ENCODE measurements at regions not wholly inside any gene's neighbourhood (a gene's known extent, or its start where the extent isn't known, plus 50 kb on each side); places are given as distances from the start of the nearest gene placed in this dataset.

GRCh38 chr2:199659207-199659606, 191.8 kb downstream of the FTCDNL1 start:
- peak overlapping the region in 3 of 4 donors; percentile 10 to 59 (median 32) for H3K4me3 ChIP-seq

GRCh38 chr2:199646439-199646838, 188.7 kb upstream of the SATB2 start:
- TF ChIP-seq POLR2A (IDR thresholded peaks at IDR 0.05) (no peak), CTCF (IDR thresholded peaks at IDR 0.05) (no peak)
- H3K4me3 ChIP-seq, result no peak overlapping the region
- H3K9me3 ChIP-seq, result no peaks in the 10 kb centered on the region
- H3K27me3 ChIP-seq, result no peaks in the 10 kb centered on the region
- no peaks in the 10 kb centered on the region for H3K4me1 ChIP-seq
- no peak overlapping the region for H3K27ac ChIP-seq
- H3K36me3 ChIP-seq, result no peaks in the 10 kb centered on the region
- no peak for DNase-seq
- 35 to 42% methylated on average over 2 of the region's 2 CpGs for WGBS, 2 donors
- intact Hi-C loops (cut with DNase I), result no loop called here

More at GRCh38 chr2:199659207-199659606, 191.8 kb downstream of the FTCDNL1 start:
- H3K27ac ChIP-seq, result no peak overlapping the region
- TF ChIP-seq POLR2A (IDR thresholded peaks at IDR 0.05), result no peak
- TF ChIP-seq CTCF (IDR thresholded peaks at IDR 0.05), result no peak
- intact Hi-C loops (cut with DNase I), result no loop called here
- H3K36me3 ChIP-seq, result no peaks in the 10 kb centered on the region
- no peak for DNase-seq
- 18% methylated on average over 17 of the region's 39 CpGs; no CpG with 5 or more reads in 1 of the 2 donors for WGBS, 2 donors
- no peaks in the 10 kb centered on the region for H3K4me1 ChIP-seq
- no peaks in the 10 kb centered on the region for H3K9me3 ChIP-seq
- peaks cover 0 to 10% (median 0%) of the 10 kb centered on the region in 4 donors for H3K27me3 ChIP-seq

GRCh38 chr2:199631129-199631528, 173.4 kb upstream of the SATB2 start:
- WGBS, 2 donors, result 54 to 57% methylated on average over 4 of the region's 4 CpGs
- no peak for TF ChIP-seq CTCF (IDR thresholded peaks at IDR 0.05)
- no peak for TF ChIP-seq POLR2A (IDR thresholded peaks at IDR 0.05)
- Histone ChIP-seq H3K27me3 (no peaks in the 10 kb centered on the region), H3K9me3 (no peaks in the 10 kb centered on the region), H3K4me1 (no peaks in the 10 kb centered on the region), H3K27ac (no peak overlapping the region), H3K4me3 (no peak overlapping the region), H3K36me3 (no peaks in the 10 kb centered on the region)
- intact Hi-C loops (cut with DNase I), result no loop called here
- DNase-seq, result no peak

- TF ChIP-seq POLR2A (IDR thresholded peaks at IDR 0.05), result no peak
- no peak for TF ChIP-seq CTCF (IDR thresholded peaks at IDR 0.05)
- no peaks in the 10 kb centered on the region for H3K9me3 ChIP-seq
- no peak for DNase-seq
- H3K36me3 ChIP-seq, result no peaks in the 10 kb centered on the region
- intact Hi-C loops (cut with DNase I), result no loop called here
- H3K4me3 ChIP-seq, result no peak overlapping the region
- no peaks in the 10 kb centered on the region for H3K4me1 ChIP-seq
- no peak overlapping the region for H3K27ac ChIP-seq
- no peaks in the 10 kb centered on the region for H3K27me3 ChIP-seq
These were observed 171.6 kb upstream of the SATB2 start for GRCh38 chr2:199629301-199629700.

GRCh38 chr2:199627417-199627816, 169.7 kb upstream of the SATB2 start:
- H3K36me3 ChIP-seq, result no peaks in the 10 kb centered on the region
- H3K4me3 ChIP-seq, result no peak overlapping the region
- WGBS, 2 donors, result 28 to 34% methylated on average over 3 of the region's 3 CpGs
- H3K4me1 ChIP-seq, result no peaks in the 10 kb centered on the region
- H3K9me3 ChIP-seq, result no peaks in the 10 kb centered on the region
- DNase-seq, result no peak
- H3K27me3 ChIP-seq, result no peaks in the 10 kb centered on the region
- no peak overlapping the region for H3K27ac ChIP-seq
- intact Hi-C loops (cut with DNase I), result no loop called here
- no peak for TF ChIP-seq CTCF (IDR thresholded peaks at IDR 0.05)
- TF ChIP-seq POLR2A (IDR thresholded peaks at IDR 0.05), result no peak

Measured in esophagus squamous epithelium (tissue), 5 donors.